Right ventricle myocardium superior (tissue), 1 donor: ENCODE measurements at regions not wholly inside any gene's neighbourhood (a gene's known extent, or its start where the extent isn't known, plus 50 kb on each side); places are given as distances from the start of the nearest gene placed in this dataset.
"Not testable (repeated sequence)": the region's sequence is repeated elsewhere in the genome, so short reads cannot be mapped to it uniquely, and the experiment has no call there.

Source experiments
- ATAC-seq: fragments of 200-7000 bp; cut with Tn5 transposase; one replicate; pipeline ENCODE4 v1.9.1; 2020; ENCODE audit warnings: mild to moderate bottlenecking; ENCODE audit not compliant: poor library complexity
- DNase-seq: peaks from one replicate; pipeline ENCODE4 v3.0.0-alpha.2; 2020
- intact Hi-C: fragments of 100-400 bp; cut with DNase I; formaldehyde crosslinking; loops from one replicate; pipeline ENCODE4 v1.11.2; 2022
- donor health status: DM: no; HTN: yes; CAD: no; lungs with severe emphysema.

DNA sequence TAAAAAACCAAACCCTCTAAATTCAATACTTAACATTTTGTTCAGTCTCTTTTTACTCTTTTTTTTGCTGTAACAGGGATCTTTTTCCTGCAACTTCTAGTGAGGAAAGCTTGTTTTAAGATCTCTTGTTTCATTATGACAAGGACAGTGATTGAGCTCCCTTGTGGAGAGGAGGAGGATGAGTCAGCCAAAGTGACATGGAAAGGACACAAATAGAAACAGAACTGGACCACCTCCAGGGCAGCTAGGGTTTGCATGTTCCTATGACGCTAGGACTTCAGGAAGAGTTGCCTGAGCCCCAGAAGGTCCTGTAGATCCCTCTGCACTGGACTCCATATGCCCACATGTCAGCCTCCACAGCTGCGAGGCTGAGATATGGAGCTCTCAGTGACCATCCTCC lies 212.6 kb upstream of the FAM78B start:
- DNase-seq (peak; percentile 39), ATAC-seq (peak; percentile 96)
- intact Hi-C loops = no loop called here

DNA sequence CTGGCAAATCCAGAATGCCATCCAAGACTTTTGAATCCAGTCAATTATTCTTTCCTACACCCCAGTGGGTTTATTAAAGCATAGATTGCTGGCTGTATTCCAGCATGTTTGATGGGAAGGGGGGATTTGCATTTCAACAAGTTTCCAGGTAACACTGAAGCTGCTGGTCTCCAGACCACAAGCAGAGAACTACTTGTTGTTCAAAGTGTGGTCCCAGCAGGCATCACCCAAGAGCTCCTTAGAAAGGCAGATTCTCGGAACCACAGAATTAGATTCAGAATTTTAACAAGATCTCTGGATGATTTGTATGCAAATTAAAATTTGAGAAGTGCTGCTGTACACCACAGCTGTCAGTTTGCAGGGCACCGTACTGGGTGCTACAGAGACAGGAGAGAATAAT lies 216.3 kb upstream of the FAM78B start:
- intact Hi-C loops = no loop called here
- ATAC-seq = no peak
- no peak for DNase-seq

DNA sequence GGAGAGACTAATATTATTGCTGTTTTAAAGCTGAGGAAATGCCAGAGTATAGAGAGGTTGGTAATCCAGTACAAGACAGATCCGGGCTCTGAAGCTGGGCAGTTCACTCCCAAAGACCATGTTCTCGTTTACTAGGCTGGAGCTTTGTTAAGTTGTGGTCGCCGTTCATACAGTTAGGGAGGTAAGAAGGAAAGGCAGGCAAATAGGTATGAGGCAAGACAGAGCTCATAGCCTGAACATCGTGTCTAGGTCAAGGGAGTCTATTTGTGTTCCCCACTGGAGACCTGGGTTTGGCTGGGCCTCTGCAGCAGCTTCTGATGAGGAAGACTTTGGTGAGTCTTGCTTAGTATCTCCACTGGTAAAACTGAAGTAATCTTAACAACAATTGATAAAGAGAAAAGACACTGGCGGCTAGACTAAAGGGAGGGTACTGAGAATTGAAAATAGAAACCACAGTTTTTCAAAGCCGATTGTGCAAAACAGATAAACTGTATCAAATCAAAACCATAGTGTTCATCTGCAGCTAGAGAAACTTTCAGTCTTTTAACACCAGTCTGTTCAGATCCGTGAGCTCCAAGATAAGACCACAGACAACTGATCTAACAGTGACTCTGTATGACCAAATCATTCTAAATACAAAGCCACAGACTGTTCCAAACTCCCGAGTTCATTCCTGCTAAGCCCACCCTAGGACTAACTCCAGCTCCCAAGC lies 217.0 kb upstream of the FAM78B start:
- intact Hi-C loops = no loop called here
- DNase-seq (no peak), ATAC-seq (no peak)

DNA sequence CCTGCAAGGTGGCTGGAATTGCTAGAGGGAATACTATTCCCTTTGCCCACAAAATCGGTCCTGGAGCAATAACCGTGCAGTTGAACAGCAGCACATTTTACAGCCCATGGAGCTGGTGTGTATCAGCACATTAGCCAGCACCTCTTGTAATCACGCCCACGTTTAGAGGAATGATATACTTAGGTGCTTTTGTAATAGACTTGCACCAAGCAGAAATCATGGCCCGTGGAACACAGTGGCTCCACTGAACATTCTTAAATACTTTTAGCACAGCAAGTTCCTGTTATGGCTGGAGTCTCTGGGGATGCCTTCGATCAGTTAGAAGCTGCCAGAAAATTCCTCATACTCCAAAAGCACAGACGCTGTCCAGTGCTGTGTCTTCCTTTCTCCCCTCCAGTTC lies 218.1 kb upstream of the FAM78B start:
- DNase-seq (no peak), ATAC-seq (peak; percentile 77)
- intact Hi-C loops = no loop called here

DNA sequence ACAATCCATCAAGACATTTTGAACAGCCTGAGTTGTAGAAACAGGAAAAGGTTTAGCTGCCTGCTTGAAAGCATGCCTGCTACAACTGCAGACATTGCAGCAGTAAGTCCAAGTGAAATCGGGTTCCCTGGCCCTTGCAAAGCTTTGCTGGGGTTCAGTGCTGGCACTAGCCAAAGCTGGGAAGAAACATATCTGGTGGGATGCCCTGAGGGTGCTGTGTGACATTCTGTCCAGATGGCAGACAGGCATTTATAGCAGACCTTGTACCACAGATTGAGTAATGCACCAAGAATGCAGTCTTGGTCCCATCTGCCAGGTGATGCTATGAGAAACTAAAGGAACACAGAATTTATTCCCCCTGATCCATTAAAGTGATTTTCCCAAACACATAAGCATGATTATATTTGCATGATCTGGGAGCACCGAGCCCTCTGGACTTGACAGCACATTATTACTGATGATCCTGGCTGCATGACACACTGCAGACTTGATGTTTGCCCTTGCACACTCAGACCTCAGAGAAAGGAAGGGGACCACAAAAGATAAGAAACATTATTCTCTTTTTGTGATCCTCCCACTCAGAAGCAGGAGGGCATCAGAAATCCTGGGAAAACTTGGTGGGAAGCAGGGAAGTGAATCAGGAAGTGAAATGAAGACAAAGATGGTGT lies 223.7 kb upstream of the FAM78B start:
- ATAC-seq (no peak), DNase-seq (no peak)
- intact Hi-C loops = no loop called here

DNA sequence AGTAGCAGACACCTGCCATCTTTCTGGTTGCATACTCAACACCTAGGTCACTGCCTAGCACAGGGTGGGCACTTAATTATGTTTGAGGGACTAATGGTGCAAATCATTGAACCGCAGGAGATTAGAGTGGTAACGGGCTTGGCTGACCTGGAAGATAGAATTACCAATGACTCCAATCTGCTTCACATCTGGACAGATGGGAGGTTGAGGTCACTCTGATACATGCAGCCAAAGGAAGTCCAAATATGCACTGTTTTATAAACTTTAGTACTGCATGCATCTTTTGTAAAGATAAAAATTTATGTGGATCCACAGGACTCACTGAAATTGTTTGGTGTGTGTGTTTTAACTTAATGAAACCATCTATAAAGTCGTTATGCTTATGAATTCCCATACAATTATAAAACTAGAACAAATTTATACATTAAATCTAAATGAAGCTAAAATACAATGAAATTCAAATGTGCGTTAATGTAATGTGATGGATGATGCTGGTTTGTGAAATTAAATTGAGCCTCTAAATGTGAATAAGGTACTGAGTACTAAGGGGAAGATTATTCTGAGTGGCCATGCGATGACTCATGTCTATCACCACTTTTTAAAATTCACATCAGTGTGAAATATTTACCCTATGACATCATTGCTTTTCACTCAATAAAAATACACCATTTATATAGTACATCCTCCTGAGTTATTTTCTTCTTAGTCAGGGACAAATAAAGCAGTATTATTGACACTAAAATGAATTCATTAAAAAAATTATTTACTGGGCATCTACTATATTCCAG lies 224.7 kb upstream of the FAM78B start:
- DNase-seq (no peak), ATAC-seq (no peak)
- intact Hi-C loops = no loop called here

DNA sequence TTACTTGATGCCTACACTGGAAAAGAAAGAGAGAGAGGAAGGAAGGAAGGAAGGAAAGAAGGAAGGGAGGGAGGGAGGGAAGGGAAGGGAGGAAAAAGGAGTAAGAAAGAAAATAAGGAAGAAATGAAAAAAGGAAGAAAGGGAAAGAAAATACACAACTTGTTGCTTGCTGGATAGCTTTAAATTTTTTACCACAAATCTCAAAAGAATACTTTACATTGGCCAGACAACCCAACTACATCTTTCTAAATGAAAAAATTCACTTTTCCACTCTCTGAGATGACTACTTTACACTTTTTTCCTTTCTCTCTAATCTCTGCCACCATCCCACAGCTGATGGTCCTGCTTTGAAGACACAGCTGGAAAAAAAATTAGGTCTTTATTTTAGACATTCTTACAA lies 228.9 kb upstream of the FAM78B start:
- ATAC-seq (no peak), DNase-seq (no peak)
- intact Hi-C loops = no loop called here

DNA sequence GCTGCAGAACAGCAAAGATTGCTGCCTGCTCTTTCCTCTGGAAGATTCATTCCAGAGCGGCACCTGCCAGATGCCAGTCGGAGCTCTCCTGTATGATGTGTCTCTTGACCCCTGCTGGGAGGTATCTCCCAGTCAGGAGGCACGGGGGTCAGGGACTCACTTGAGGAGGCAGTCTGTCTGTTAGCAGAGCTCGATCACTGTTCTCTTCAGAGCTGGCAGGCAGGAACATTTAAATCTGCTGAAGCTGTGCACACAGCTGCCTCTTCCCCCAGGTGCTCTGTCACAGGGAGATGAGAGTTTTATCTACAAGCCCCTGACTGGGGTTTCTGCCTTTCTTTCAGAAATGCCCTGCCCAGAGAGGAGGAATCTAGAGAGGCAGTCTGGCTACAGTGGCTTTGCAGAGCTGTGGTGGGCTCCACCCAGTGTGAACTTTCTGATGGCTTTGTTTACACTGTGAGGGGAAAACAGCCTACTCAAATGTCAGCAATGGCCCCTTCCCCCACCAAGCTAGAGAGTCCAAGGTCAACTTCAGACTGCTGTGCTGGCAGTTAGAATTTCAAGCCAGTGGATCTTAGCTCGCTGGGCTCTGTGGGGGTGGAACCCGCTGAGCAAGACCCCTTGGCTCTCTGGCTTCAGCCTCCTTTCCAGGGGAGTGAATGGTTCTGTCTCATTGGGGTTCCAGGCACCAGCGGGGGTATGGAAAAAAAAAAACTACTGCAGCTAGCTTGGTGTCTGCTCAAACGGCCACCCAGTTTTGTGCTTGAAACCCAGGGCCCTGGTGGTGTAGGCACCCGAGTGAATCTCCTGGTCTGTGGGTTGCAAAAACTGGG lies 242.7 kb upstream of the FAM78B start:
- intact Hi-C loops, ATAC-seq, DNase-seq: not testable (repeated sequence)

DNA sequence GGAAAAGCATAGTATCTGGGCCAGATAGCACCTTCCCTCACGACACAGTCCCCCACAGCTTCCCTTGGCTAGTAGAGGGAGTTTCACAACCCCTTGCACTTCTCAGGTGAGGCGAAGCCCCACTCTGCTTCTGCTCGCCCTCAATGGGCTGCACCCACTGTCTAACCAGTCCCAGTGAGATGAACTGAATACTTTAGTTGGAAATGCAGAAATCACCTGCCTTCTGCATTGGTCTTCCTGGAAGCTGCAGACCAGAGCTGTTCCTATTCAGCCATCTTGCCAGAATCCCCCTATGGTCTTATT lies 243.2 kb upstream of the FAM78B start:
- DNase-seq = no peak
- ATAC-seq = no peak
- intact Hi-C loops = no loop called here

DNA sequence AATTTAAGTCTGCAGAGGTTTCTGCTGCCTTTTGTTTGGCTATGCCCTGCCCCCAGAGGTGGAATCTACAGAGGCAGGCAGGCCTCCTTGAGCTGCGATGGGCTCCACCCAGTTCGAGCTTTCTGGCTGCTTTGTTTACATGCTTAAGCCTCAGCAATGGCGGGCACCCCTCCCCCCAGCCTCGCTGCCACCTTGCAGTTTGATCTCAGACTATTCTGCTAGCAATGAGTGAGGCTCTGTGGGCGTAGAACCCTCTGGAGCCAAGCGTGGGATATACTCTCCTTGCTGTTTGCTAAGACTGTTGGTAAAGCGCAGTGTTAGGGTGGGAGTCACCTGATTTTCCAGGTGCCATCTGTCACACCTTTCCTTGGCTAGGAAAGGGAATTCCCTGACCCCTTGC lies 250.0 kb upstream of the FAM78B start:
- intact Hi-C loops, ATAC-seq, DNase-seq: not testable (repeated sequence)

DNA sequence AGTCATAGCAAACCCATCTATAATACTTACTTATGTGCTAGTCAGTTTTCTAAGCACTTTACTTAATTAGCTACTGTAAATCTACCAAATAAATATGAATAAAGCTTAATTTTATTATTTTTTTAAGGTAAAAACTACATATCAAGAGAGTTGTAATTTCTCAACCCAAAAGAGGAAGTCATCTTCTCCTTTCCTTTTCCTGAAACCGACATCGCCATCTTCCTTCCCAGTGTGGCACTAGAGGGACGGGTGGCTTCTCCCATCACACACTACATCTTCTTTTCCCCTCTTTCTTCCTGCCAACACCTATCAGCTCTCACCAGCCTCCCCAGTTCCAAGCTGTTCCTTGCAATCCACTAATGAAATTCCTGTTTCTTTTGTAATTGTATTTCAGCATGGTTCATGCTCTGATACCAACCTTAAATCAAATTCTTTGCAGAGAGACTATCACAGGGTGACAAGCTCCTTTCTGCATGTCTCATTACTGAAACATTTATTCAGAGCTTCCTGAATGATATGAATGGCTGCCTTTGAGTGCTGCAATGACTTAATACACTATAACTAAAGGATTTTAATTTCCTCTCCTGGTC lies 251.6 kb upstream of the FAM78B start:
- intact Hi-C loops = no loop called here
- no peak for ATAC-seq

DNA sequence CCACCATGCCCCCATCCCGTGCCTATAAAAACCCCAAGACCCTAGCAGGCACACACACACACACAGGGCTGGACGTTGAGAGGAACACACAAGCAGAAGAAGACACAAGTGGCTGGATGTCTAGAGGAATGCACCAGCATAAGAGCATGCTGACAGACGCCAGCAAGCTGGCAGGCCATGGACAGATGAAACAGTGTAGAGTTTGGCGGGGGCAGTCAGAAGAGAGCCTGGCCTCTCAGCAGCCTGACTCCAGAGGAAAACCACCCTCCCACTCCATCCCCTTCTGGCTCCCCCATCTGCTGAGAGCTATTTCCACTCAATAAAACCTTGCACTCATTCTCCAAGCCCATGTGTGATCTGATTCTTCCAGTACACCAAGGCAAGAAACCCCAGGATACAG lies 255.8 kb upstream of the FAM78B start:
- intact Hi-C loops = not testable (repeated sequence)

More for the DNA sequence above, 251.6 kb upstream of the FAM78B start:
- no peak for DNase-seq

DNA sequence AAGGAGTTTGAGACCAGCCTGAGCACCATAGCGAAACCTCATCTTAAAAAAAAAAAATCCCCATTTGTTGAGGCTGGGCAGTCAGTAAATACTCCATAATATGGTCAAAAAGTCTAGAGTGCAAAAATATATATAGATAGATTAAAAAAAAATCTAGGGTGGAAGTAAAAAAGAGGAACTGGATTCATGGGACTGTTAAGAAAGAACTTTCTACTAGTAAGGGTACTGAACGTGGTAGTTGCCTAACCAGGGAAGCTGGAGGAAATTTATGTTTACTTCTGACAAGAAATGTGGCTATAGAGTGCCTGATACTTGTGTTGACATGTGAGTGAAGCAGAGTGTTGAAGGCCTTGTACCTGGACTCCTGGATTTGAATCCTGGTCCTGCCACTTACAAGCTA lies 265.9 kb upstream of the FAM78B start:
- no peak for ATAC-seq
- intact Hi-C loops = loop anchor here (2.0 kb wide), 1 partner anchor 504 kb away; no protein-coding TSS in a partner anchor
- no peak for DNase-seq

More for the DNA sequence above, 255.8 kb upstream of the FAM78B start:
- DNase-seq, ATAC-seq: not testable (repeated sequence)

DNA sequence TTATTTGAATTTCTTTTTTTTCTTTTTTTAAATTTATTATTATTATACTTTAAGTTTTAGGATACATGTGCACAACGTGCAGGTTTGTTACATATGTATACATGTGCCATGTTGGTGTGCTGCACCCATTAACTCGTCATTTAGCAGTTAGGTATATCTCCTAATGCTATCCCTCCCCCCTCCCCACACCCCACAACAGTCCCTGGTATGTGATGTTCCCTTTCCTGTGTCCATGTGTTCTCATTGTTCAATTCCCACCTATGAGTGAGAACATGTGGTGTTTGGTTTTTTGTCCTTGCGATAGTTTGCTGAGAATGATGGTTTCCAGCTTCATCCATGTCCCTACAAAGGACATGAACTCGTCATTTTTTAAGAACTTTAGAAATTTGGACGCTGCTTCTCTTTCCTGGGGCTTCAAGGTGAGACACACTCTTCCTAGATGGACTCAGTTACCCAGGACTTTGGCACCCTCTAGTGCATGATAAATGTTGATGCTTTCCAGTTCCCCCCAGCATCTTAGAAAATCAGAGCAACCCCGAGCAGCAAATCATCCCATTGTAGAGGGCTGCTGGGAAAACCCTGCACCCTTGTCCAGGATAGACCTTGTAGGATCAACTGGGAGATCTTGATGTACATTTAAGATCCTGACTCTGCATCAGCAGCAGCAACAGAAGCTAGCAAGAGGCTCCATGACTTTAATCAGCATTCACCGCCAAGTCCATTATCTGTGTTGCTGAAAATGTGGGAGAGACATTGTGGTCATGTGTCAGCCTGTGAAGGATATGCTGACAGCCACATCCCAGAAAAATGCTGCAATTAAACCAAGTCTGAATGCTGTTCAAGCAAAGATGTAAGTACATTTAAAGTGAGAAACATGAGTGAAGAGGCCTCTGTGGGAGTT lies 266.9 kb upstream of the FAM78B start:
- not testable (repeated sequence) for DNase-seq
- peak; percentile 73 for ATAC-seq
- intact Hi-C loops = loop anchor here (2.0 kb wide), 1 partner anchor 505 kb away; no protein-coding TSS in a partner anchor

DNA sequence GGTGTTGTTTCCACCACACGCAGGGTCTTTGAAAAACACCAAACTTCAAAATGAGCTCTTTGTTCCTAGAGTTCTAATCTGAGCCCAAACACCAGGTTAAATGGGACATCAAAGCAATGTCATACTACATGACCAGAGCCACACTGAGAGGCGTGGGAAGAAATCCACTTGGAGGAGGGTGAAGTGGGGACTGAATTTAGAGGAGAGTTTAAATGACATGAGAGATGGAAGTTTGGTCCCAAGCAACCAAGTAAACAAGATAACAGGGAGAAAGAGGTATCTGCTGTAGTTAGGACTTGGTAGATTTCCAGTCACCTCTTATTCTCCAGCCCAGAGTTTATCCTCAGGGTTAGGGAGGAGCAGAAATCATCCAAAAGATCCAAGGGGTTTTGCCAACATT lies 290.9 kb upstream of the FAM78B start:
- peak; percentile 62 for ATAC-seq
- intact Hi-C loops = no loop called here
- no peak for DNase-seq

DNA sequence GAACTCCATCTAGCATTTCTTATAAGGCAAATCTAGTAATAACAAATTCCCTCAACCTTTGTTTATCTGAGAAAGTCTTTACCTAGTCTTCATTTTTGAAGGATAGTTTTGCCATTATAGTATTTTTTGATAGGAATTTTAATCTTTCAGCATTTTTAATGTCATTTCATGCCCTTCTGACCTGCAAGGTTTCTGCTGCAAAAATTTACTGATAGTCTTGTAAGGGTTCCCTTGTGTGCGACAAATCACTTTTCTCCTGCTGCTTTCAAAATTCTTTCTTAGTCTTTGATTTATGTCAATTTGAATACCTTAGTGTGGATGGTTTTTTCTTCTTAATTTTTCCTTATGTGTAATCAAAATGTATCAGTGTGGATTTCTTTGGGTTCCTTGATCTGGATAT lies 297.5 kb upstream of the FAM78B start:
- intact Hi-C loops = no loop called here
- no peak for ATAC-seq
- no peak for DNase-seq

DNA sequence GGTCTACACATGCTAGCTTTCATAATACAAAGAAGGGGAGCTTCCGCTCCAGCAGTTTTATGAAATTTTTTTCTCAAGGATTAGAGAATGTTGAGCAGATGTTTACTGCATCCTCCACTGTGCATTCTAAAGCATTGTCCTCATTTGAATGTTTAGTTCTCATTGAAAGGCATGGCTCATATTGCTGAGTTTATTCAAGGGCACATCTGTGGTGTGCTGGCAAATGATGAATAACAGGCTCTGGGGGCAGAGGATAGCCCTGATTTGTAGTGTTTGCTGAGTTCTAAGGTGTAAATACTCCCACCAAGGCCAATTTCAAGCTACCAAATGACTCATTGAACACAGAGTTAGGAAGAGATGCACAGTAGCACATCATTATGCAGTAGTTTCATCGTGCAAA lies 303.2 kb upstream of the FAM78B start:
- intact Hi-C loops = no loop called here
- DNase-seq = no peak
- no peak for ATAC-seq

DNA sequence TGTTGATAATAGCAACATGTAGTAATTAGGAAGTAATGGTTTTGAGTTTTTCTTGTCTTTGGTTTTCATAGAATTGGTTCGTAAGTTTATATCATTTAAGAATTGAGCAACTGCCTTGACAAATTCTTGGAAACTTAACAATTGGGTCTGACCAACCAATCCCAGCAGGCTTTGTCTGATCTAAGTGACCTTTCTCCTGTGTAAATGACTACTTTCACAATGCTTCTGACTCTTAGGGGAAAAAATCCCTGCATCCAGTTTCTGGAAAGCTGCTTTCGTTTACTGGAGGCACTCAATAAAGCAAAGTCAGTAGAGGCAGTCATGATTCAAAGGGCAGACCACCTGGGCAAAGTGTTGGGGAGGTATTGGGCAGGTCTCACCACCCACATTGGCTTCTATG lies 303.6 kb upstream of the FAM78B start:
- intact Hi-C loops = no loop called here
- ATAC-seq = no peak
- no peak for DNase-seq
